Heart left ventricle (tissue), 16 donors: ENCODE measurements at regions not wholly inside any gene's neighbourhood (a gene's known extent, or its start where the extent isn't known, plus 50 kb on each side); places are given as distances from the start of the nearest gene placed in this dataset.

Source experiments
- ATAC-seq, 4 donors: fragments of 200-7000 bp; cut with Tn5 transposase; one replicate each; pipeline ENCODE4 v1.9.1; 2020 to 2022; ENCODE audit warnings: moderate library complexity in 4 of 4, mild to moderate bottlenecking in 3 of 4, moderate number of reproducible peaks in 1 of 4
- DNase-seq, 5 donors: peaks; one replicate each; pipeline ENCODE4 v3.0.0-alpha.2; 2020
- H3K27ac ChIP-seq, 12 donors: fragments of 200-600 bp; sonication (generic) in 4 of 12; one replicate each; pipeline versions ENCODE4 v1.5.0 to v1.8.0; 2016 to 2022; ENCODE audit warnings: mild to moderate bottlenecking in 2 of 12
- H3K27me3 ChIP-seq, 9 donors: fragments of 200-600 bp; sonication (generic) in 2 of 9; one replicate each; pipeline versions ENCODE4 v1.5.1 to v1.8.0; 2016 to 2022; ENCODE audit warnings: mild to moderate bottlenecking in 3 of 9
- H3K36me3 ChIP-seq, 9 donors: fragments of 200-600 bp; sonication (generic) in 2 of 9; one replicate each; pipeline versions ENCODE4 v1.5.0 to v1.8.0; 2018 to 2022; ENCODE audit warnings: mild to moderate bottlenecking in 2 of 9
- H3K4me1 ChIP-seq, 12 donors: fragments of 200-600 bp; sonication (generic) in 4 of 12; one replicate each; pipeline versions ENCODE4 v1.5.0 to v1.8.0; 2016 to 2022; ENCODE audit warnings: mild to moderate bottlenecking in 3 of 12
- H3K4me3 ChIP-seq, 12 donors: fragments of 200-600 bp; sonication (generic) in 4 of 12; one replicate each; pipeline versions ENCODE4 v1.5.0 to v1.8.0; 2017 to 2022; ENCODE audit warnings: mild to moderate bottlenecking in 9 of 12, moderate library complexity in 4 of 12
- H3K9me3 ChIP-seq, 12 donors: fragments of 200-600 bp; sonication (generic) in 4 of 12; one replicate each; pipeline versions ENCODE4 v1.5.0 to v1.8.0; 2016 to 2022; ENCODE audit warnings: mild to moderate bottlenecking in 1 of 12
- CTCF ChIP-seq, 12 donors: fragments of 200-600 bp; sonication (generic) in 4 of 12; IDR thresholded peaks; one replicate each; pipeline versions ENCODE4 v1.5.0 to v1.8.0; 2018 to 2022; ENCODE audit warnings: antibody characterized with exemption in 12 of 12, mild to moderate bottlenecking in 5 of 12
- POLR2A ChIP-seq, 2 donors: fragments of 450-650 bp; IDR thresholded peaks; one replicate each; pipeline ENCODE4 v1.6.1; 2017; ENCODE audit warnings: antibody characterized with exemption in 2 of 2, mild to moderate bottlenecking in 2 of 2, moderate library complexity in 2 of 2
- WGBS, 4 donors: extraction: QIAGEN DNeasy Blood & Tissue Kit in 2 of 4; methylation state at CpG; one replicate each; pipeline versions ENCODE4 v1.1.5 to v1.1.7; 2013 to 2018; 5-methylcytosine and 5-hydroxymethylcytosine counted together
- intact Hi-C, 10 donors: fragments of 100-400 bp; cut with DNase I; formaldehyde crosslinking; loops; one replicate each; pipeline versions ENCODE4 v1.11.1 to v1.14.2; 2022
- donor health status: ischemic (EF 13 %, LVEDD 7.1; RV severe dilation, severe dysfunction).
- donor health status: healthy with polysubstance abuse.
- donor health status: DM: no; HTN: yes; CAD: no.
- donor health status: DM: no; HTN: no; CAD: no.
- donor health status: ischemic (EF 25% LVEDD 6.9; RV normal size, moderate dysfunction).
- donor health status: ischemic (EF 25% LVEDD 5.7; RV mildly dilated, moderate dysfunction).
- donor health status: healthy.
- donor health status: DM: yes; HTN: yes; CAD: no.
- donor health status: ischemic (EF 35%, LVEDD 5.7; RV mildly dilated, moderate dysfunction).
- donor health status: nonischemic (EF 11% LVEDD 7.7; RV severe dilation, severe dysfunction).
- donor health status: DM: yes; HTN: yes; CAD: no.
- donor health status: PGD.
- donor health status: ischemic (EF 29% LVEDD 5.4; RV normal size, mild dysfunction).
- donor health status: nonischemic (EF 23%, LVEDD 6.1; RV moderate dilation, normal function).

GRCh38 chr13:105906746-105907145 is 628.7 kb downstream of the EFNB2 start:
- no peak for TF ChIP-seq CTCF (IDR thresholded peaks at IDR 0.05)
- no peak for TF ChIP-seq POLR2A (IDR thresholded peaks at IDR 0.05)
- Histone ChIP-seq H3K27ac (no peak overlapping the region), H3K9me3 (no peaks in the 10 kb centered on the region), H3K4me3 (no peak overlapping the region), H3K36me3 (no peaks in the 10 kb centered on the region), H3K4me1 (no peaks in the 10 kb centered on the region), H3K27me3 (no peaks in the 10 kb centered on the region)
- ATAC-seq (no peak), DNase-seq (no peak)
- intact Hi-C loops = no loop called here
- 87 to 92% (median 90%) methylated on average over 5 of the region's 5 CpGs for WGBS, 4 donors

GRCh38 chr13:105904034-105904742 is 631.3 kb downstream of the EFNB2 start:
- intact Hi-C loops = no loop called here
- TF ChIP-seq CTCF (IDR thresholded peaks at IDR 0.05) (no peak), POLR2A (IDR thresholded peaks at IDR 0.05) (no peak)
- 95 to 96% (median 95%) methylated on average over 9 of the region's 9 CpGs for WGBS, 4 donors
- H3K27me3 ChIP-seq = no peaks in the 10 kb centered on the region
- no peaks in the 10 kb centered on the region for H3K9me3 ChIP-seq
- no peak for DNase-seq
- no peak for ATAC-seq
- H3K27ac ChIP-seq = no peak overlapping the region
- no peak overlapping the region for H3K4me3 ChIP-seq
- no peaks in the 10 kb centered on the region for H3K36me3 ChIP-seq
- no peaks in the 10 kb centered on the region for H3K4me1 ChIP-seq

- Histone ChIP-seq H3K9me3 (no peaks in the 10 kb centered on the region), H3K27ac (no peak overlapping the region), H3K4me3 (no peak overlapping the region), H3K4me1 (no peaks in the 10 kb centered on the region), H3K27me3 (no peaks in the 10 kb centered on the region), H3K36me3 (no peaks in the 10 kb centered on the region)
- intact Hi-C loops = no loop called here
- DNase-seq = no peak
- TF ChIP-seq CTCF (IDR thresholded peaks at IDR 0.05) (no peak), POLR2A (IDR thresholded peaks at IDR 0.05) (no peak)
- ATAC-seq = no peak
- WGBS, 4 donors = 79 to 88% (median 83%) methylated on average over 2 of the region's 2 CpGs
These were observed 633.1 kb downstream of the EFNB2 start for GRCh38 chr13:105902396-105902795.

- Histone ChIP-seq H3K36me3 (no peaks in the 10 kb centered on the region), H3K4me3 (no peak overlapping the region), H3K27me3 (no peaks in the 10 kb centered on the region), H3K9me3 (no peaks in the 10 kb centered on the region), H3K27ac (no peak overlapping the region), H3K4me1 (no peaks in the 10 kb centered on the region)
- intact Hi-C loops = no loop called here
- DNase-seq (no peak), ATAC-seq (no peak)
- TF ChIP-seq POLR2A (IDR thresholded peaks at IDR 0.05) (no peak), CTCF (IDR thresholded peaks at IDR 0.05) (no peak)
- WGBS, 4 donors = 93 to 97% (median 95%) methylated on average over 6 of the region's 6 CpGs
These were observed 637.9 kb downstream of the EFNB2 start for GRCh38 chr13:105897575-105897974.
